ENCODE measurements at regions not wholly inside any gene's neighbourhood (a gene's known extent, or its start where the extent isn't known, plus 50 kb on each side); places are given as distances from the start of the nearest gene placed in this dataset.

GRCh38 chr9:129338724-129339430, 160.8 kb upstream of the IER5L start:
- no peak overlapping the region for H3K27ac ChIP-seq (ENCODE audit: low read depth, low read length)
- WGBS, 3 donors: 64 to 74% (median 67%) methylated on average over 19 of the region's 19 CpGs

- 70 to 83% (median 70%) methylated on average over 26 to 27 of the region's 27 CpGs for WGBS, 3 donors
- H3K27ac ChIP-seq (ENCODE audit: low read depth, low read length): no peak overlapping the region
Measured at GRCh38 chr9:129337336-129338140, 159.5 kb upstream of the IER5L start.

GRCh38 chr9:129336601-129337331, 158.7 kb upstream of the IER5L start:
- H3K27ac ChIP-seq (ENCODE audit: low read depth, low read length): no peak overlapping the region
- WGBS, 3 donors: 3 to 12% (median 3%) methylated on average over 55 to 56 of the region's 56 CpGs

- 73 to 78% (median 77%) methylated on average over 5 of the region's 5 CpGs for WGBS, 3 donors
- no peak overlapping the region for H3K27ac ChIP-seq (ENCODE audit: low read depth, low read length)
Measured at GRCh38 chr9:129336130-129336528, 158.1 kb upstream of the IER5L start.

GRCh38 chr9:129335464-129336129, 157.5 kb upstream of the IER5L start:
- 51 to 66% (median 52%) methylated on average over 7 of the region's 7 CpGs for WGBS, 3 donors
- no peak overlapping the region for H3K27ac ChIP-seq (ENCODE audit: low read depth, low read length)

GRCh38 chr9:129334105-129334935, 156.3 kb upstream of the IER5L start:
- WGBS, 3 donors: 3% methylated on average over 27 to 28 of the region's 28 CpGs
- H3K27ac ChIP-seq (ENCODE audit: low read depth, low read length): peak overlapping the region; percentile 83

GRCh38 chr9:129333617-129334104, 155.6 kb upstream of the IER5L start:
- 49 to 53% (median 51%) methylated on average over 10 of the region's 10 CpGs for WGBS, 3 donors

GRCh38 chr9:129332581-129332980, 154.5 kb upstream of the IER5L start:
- WGBS, 3 donors: 76 to 78% (median 77%) methylated on average over 4 of the region's 4 CpGs
- no peak overlapping the region for H3K27ac ChIP-seq (ENCODE audit: low read depth, low read length)

More at GRCh38 chr9:129333617-129334104, 155.6 kb upstream of the IER5L start:
- H3K27ac ChIP-seq (ENCODE audit: low read depth, low read length): no peak overlapping the region

- WGBS, 3 donors: 79 to 89% (median 82%) methylated on average over 13 of the region's 13 CpGs
- H3K27ac ChIP-seq (ENCODE audit: low read depth, low read length): no peak overlapping the region
Measured at GRCh38 chr9:129331772-129332500, 153.9 kb upstream of the IER5L start.

- 74 to 87% (median 79%) methylated on average over 4 of the region's 4 CpGs for WGBS, 3 donors
- no peak overlapping the region for H3K27ac ChIP-seq (ENCODE audit: low read depth, low read length)
Measured at GRCh38 chr9:129331493-129331765, 153.4 kb upstream of the IER5L start.

GRCh38 chr9:129330711-129331492, 152.8 kb upstream of the IER5L start:
- H3K27ac ChIP-seq (ENCODE audit: low read depth, low read length): no peak overlapping the region
- WGBS, 3 donors: 93 to 96% (median 94%) methylated on average over 4 of the region's 4 CpGs

- no peak overlapping the region for H3K27ac ChIP-seq (ENCODE audit: low read depth, low read length)
- WGBS, 3 donors: 46 to 74% (median 46%) methylated on average over 13 of the region's 13 CpGs
Measured at GRCh38 chr9:129328355-129329042, 150.4 kb upstream of the IER5L start.

GRCh38 chr9:129327552-129328328, 149.7 kb upstream of the IER5L start:
- no peak overlapping the region for H3K27ac ChIP-seq (ENCODE audit: low read depth, low read length)
- 61 to 84% (median 69%) methylated on average over 8 to 9 of the region's 9 CpGs for WGBS, 3 donors

- WGBS, 3 donors: 91 to 92% (median 92%) methylated on average over 13 of the region's 13 CpGs
- H3K27ac ChIP-seq (ENCODE audit: low read depth, low read length): no peak overlapping the region
Measured at GRCh38 chr9:129326061-129327005, 148.3 kb upstream of the IER5L start.

Measured in adipose tissue (tissue), 3 donors.